KOPT-K1 (cell line): ENCODE measurements at regions not wholly inside any gene's neighbourhood (a gene's known extent, or its start where the extent isn't known, plus 50 kb on each side); places are given as distances from the start of the nearest gene placed in this dataset.

Source experiments
- H3K27ac ChIP-seq: fragments of 200-600 bp; sonication (generic); 2 replicates; pipeline ENCODE4 v1.5.1; 2016; ENCODE audit warnings: antibody characterized with exemption, mild to moderate bottlenecking, low read depth, low read length; ENCODE audit not compliant: poor library complexity, severe bottlenecking
- H3K36me3 ChIP-seq: fragments of 200-600 bp; sonication (generic); 2 replicates; pipeline ENCODE4 v1.5.1; 2017; ENCODE audit warnings: antibody characterized with exemption, mild to moderate bottlenecking, low read length, moderate library complexity; ENCODE audit not compliant: insufficient read depth
- H3K9me3 ChIP-seq: fragments of 200-600 bp; sonication (generic); 2 replicates; pipeline ENCODE4 v1.5.1; 2017; ENCODE audit warnings: antibody characterized with exemption, low read length, mild to moderate bottlenecking; ENCODE audit not compliant: insufficient read depth, poor library complexity, severe bottlenecking

- H3K9me3 ChIP-seq: no peaks in the 10 kb centered on the region
- no peaks in the 10 kb centered on the region for H3K36me3 ChIP-seq
- no peak overlapping the region for H3K27ac ChIP-seq
These were observed 151.0 kb downstream of the CD47 start for GRCh38 chr3:107939691-107940442.

- Histone ChIP-seq H3K27ac (no peak overlapping the region), H3K36me3 (no peaks in the 10 kb centered on the region), H3K9me3 (peaks cover 7% of the 10 kb centered on the region)
These were observed 152.7 kb downstream of the CD47 start for GRCh38 chr3:107938143-107938542.

- Histone ChIP-seq H3K27ac (no peak overlapping the region), H3K9me3 (peaks cover 10% of the 10 kb centered on the region), H3K36me3 (no peaks in the 10 kb centered on the region)
These were observed 156.0 kb downstream of the CD47 start for GRCh38 chr3:107934808-107935207.

- H3K36me3 ChIP-seq: no peaks in the 10 kb centered on the region
- peaks cover 10% of the 10 kb centered on the region for H3K9me3 ChIP-seq
- no peak overlapping the region for H3K27ac ChIP-seq
These were observed 157.4 kb downstream of the CD47 start for GRCh38 chr3:107933450-107933849.

GRCh38 chr3:107931326-107931725 is 159.5 kb downstream of the CD47 start:
- Histone ChIP-seq H3K36me3 (no peaks in the 10 kb centered on the region), H3K27ac (no peak overlapping the region), H3K9me3 (peaks cover 10% of the 10 kb centered on the region)

- H3K27ac ChIP-seq: no peak overlapping the region
- peaks cover 10% of the 10 kb centered on the region for H3K9me3 ChIP-seq
- H3K36me3 ChIP-seq: no peaks in the 10 kb centered on the region
These were observed 161.7 kb downstream of the CD47 start for GRCh38 chr3:107929088-107929487.

GRCh38 chr3:107928084-107928445 is 162.8 kb downstream of the CD47 start:
- Histone ChIP-seq H3K36me3 (no peaks in the 10 kb centered on the region), H3K27ac (no peak overlapping the region), H3K9me3 (peaks cover 2% of the 10 kb centered on the region)

GRCh38 chr3:107927361-107928083 is 163.3 kb downstream of the CD47 start:
- H3K27ac ChIP-seq: no peak overlapping the region
- H3K9me3 ChIP-seq: no peaks in the 10 kb centered on the region
- H3K36me3 ChIP-seq: no peaks in the 10 kb centered on the region

- no peaks in the 10 kb centered on the region for H3K36me3 ChIP-seq
- H3K27ac ChIP-seq: no peak overlapping the region
- no peaks in the 10 kb centered on the region for H3K9me3 ChIP-seq
These were observed 165.0 kb downstream of the CD47 start for GRCh38 chr3:107925851-107926250.

GRCh38 chr3:107921038-107921437 is 169.8 kb downstream of the CD47 start:
- Histone ChIP-seq H3K9me3 (no peaks in the 10 kb centered on the region), H3K27ac (no peak overlapping the region), H3K36me3 (no peaks in the 10 kb centered on the region)

- H3K9me3 ChIP-seq: no peaks in the 10 kb centered on the region
- no peak overlapping the region for H3K27ac ChIP-seq
- H3K36me3 ChIP-seq: no peaks in the 10 kb centered on the region
These were observed 170.3 kb downstream of the CD47 start for GRCh38 chr3:107920538-107920937.

- Histone ChIP-seq H3K36me3 (no peaks in the 10 kb centered on the region), H3K27ac (no peak overlapping the region), H3K9me3 (no peaks in the 10 kb centered on the region)
These were observed 171.6 kb downstream of the CD47 start for GRCh38 chr3:107919239-107919638.

GRCh38 chr3:107916171-107916570 is 174.7 kb downstream of the CD47 start:
- no peaks in the 10 kb centered on the region for H3K36me3 ChIP-seq
- H3K9me3 ChIP-seq: no peaks in the 10 kb centered on the region
- no peak overlapping the region for H3K27ac ChIP-seq

- Histone ChIP-seq H3K9me3 (no peaks in the 10 kb centered on the region), H3K27ac (no peak overlapping the region), H3K36me3 (no peaks in the 10 kb centered on the region)
These were observed 175.1 kb downstream of the CD47 start for GRCh38 chr3:107915706-107916105.

- Histone ChIP-seq H3K27ac (no peak overlapping the region), H3K9me3 (no peaks in the 10 kb centered on the region), H3K36me3 (no peaks in the 10 kb centered on the region)
These were observed 177.1 kb downstream of the CD47 start for GRCh38 chr3:107913701-107914100.
